Endodermal cell (in vitro differentiated cells): ENCODE measurements at regions not wholly inside any gene's neighbourhood (a gene's known extent, or its start where the extent isn't known, plus 50 kb on each side); places are given as distances from the start of the nearest gene placed in this dataset.
"Not testable (repeated sequence)": the region's sequence is repeated elsewhere in the genome, so short reads cannot be mapped to it uniquely, and the experiment has no call there.

Experiments
- DNase-seq: peaks from one replicate; pipeline ENCODE4 v3.0.0-alpha.2; 2017
- H3K27ac ChIP-seq: 2 replicates; pipeline ENCODE4 v1.5.1; 2013; ENCODE audit warnings: mild to moderate bottlenecking, low read depth, low read length, moderate library complexity
- H3K27me3 ChIP-seq: 2 replicates; pipeline ENCODE4 v1.6.1; 2013; ENCODE audit warnings: mild to moderate bottlenecking, low read length, moderate library complexity; ENCODE audit not compliant: insufficient read depth, control insufficient read depth, poor library complexity, severe bottlenecking
- H3K36me3 ChIP-seq: 2 replicates; pipeline ENCODE4 v1.7.0; 2013; ENCODE audit warnings: mild to moderate bottlenecking, low read length, moderate library complexity; ENCODE audit not compliant: control insufficient read depth, insufficient read depth
- H3K4me1 ChIP-seq: one replicate; pipeline ENCODE4 v1.7.0; 2013; ENCODE audit warnings: low read length; ENCODE audit not compliant: control insufficient read depth, insufficient read depth
- H3K4me3 ChIP-seq: 2 replicates; pipeline ENCODE4 v1.5.1; 2013; ENCODE audit warnings: mild to moderate bottlenecking, low read length, moderate library complexity
- H3K9ac ChIP-seq: 2 replicates; pipeline ENCODE4 v1.6.1; 2013; ENCODE audit warnings: mild to moderate bottlenecking, low read length, moderate library complexity; ENCODE audit not compliant: poor library complexity, severe bottlenecking; ENCODE audit errors: extremely low read depth
- H3K9me3 ChIP-seq: 2 replicates; pipeline ENCODE4 v1.6.1; 2013; ENCODE audit warnings: mild to moderate bottlenecking, low read length, moderate library complexity; ENCODE audit not compliant: control insufficient read depth
- H3K27ac Mint-ChIP-seq: 2 replicates; pipeline ENCODE4 v1.8.0; 2020; ENCODE audit warnings: mixed read lengths
- H3K27me3 Mint-ChIP-seq: 2 replicates; pipeline ENCODE4 v1.8.0; 2021; ENCODE audit warnings: mild to moderate bottlenecking, mixed read lengths; ENCODE audit not compliant: insufficient read depth
- H3K36me3 Mint-ChIP-seq: 2 replicates; pipeline ENCODE4 v1.8.0; 2020; ENCODE audit warnings: low read depth, mixed read lengths
- H3K4me1 Mint-ChIP-seq: 2 replicates; pipeline ENCODE4 v1.8.0; 2020; ENCODE audit warnings: mixed read lengths
- H3K4me3 Mint-ChIP-seq: 2 replicates; pipeline ENCODE4 v1.8.0; 2020; ENCODE audit warnings: mild to moderate bottlenecking, moderate library complexity, mixed read lengths
- H3K9me3 Mint-ChIP-seq: 2 replicates; pipeline ENCODE4 v1.8.0; 2020; ENCODE audit warnings: mild to moderate bottlenecking, mixed read lengths
- CTCF ChIP-seq: fragments of 200-600 bp; sonication (generic); conservative IDR thresholded peaks from 2 replicates; pipeline ENCODE4 v1.5.0; 2021; ENCODE audit warnings: antibody characterized with exemption, mild to moderate bottlenecking
- WGBS, 2 experiments: methylation state at CpG; one replicate each; pipeline versions ENCODE4 v1.1.5 to v1.1.7; 2013; ENCODE audit warnings: missing lambda C conversion rate in 2 of 2, mixed read lengths in 1 of 2; ENCODE audit not compliant: insufficient coverage in 1 of 2, insufficient read length in 1 of 2; 5-methylcytosine and 5-hydroxymethylcytosine counted together

GRCh38 chr22:10710923-10711322 is 4817.1 kb upstream of the OR11H1 start:
- H3K36me3 Mint-ChIP-seq, H3K27me3 ChIP-seq, H3K4me1 ChIP-seq, H3K27me3 Mint-ChIP-seq, H3K36me3 ChIP-seq, H3K4me1 Mint-ChIP-seq, H3K27ac Mint-ChIP-seq, DNase-seq, H3K4me3 Mint-ChIP-seq, H3K27ac ChIP-seq, H3K4me3 ChIP-seq, H3K9ac ChIP-seq: not testable (repeated sequence)
- 58 to 61% methylated on average over 3 to 4 of the region's 4 CpGs for WGBS, 2 experiments
- peaks cover 57% of the 10 kb centered on the region for H3K9me3 Mint-ChIP-seq
- peaks cover 53% of the 10 kb centered on the region for H3K9me3 ChIP-seq

GRCh38 chr22:10722804-10723203 is 4805.2 kb upstream of the OR11H1 start:
- 63% methylated on average over 9 of the region's 9 CpGs for WGBS, 2 experiments
- not testable (repeated sequence) for H3K4me1 Mint-ChIP-seq, H3K27ac ChIP-seq, H3K27me3 Mint-ChIP-seq, H3K4me3 Mint-ChIP-seq, H3K9ac ChIP-seq, H3K27me3 ChIP-seq, H3K36me3 ChIP-seq, H3K4me1 ChIP-seq, H3K27ac Mint-ChIP-seq, DNase-seq
- Histone ChIP-seq H3K9me3 (peaks cover 92% of the 10 kb centered on the region), H3K4me3 (peak overlapping the region; percentile 61)
- Mint-ChIP-seq H3K9me3 (peaks cover 93% of the 10 kb centered on the region), H3K36me3 (peaks cover 32% of the 10 kb centered on the region)

GRCh38 chr22:10723966-10724365 is 4804.0 kb upstream of the OR11H1 start:
- 60 to 67% methylated on average over 8 of the region's 8 CpGs for WGBS, 2 experiments
- H3K27me3 Mint-ChIP-seq, H3K27ac ChIP-seq, H3K9ac ChIP-seq, H3K4me1 Mint-ChIP-seq, H3K36me3 ChIP-seq, H3K4me1 ChIP-seq, H3K4me3 ChIP-seq, DNase-seq, H3K4me3 Mint-ChIP-seq, H3K27ac Mint-ChIP-seq, H3K27me3 ChIP-seq: not testable (repeated sequence)
- H3K9me3 Mint-ChIP-seq: peaks cover 94% of the 10 kb centered on the region
- H3K9me3 ChIP-seq: peaks cover 92% of the 10 kb centered on the region
- H3K36me3 Mint-ChIP-seq: peaks cover 40% of the 10 kb centered on the region

GRCh38 chr22:10727393-10727792 is 4800.6 kb upstream of the OR11H1 start:
- Histone ChIP-seq H3K9me3 (peaks cover 95% of the 10 kb centered on the region), H3K36me3 (no peaks in the 10 kb centered on the region), H3K27ac (no peak overlapping the region), H3K4me3 (peak overlapping the region; percentile 7), H3K9ac (no peak overlapping the region), H3K4me1 (no peaks in the 10 kb centered on the region), H3K27me3 (no peaks in the 10 kb centered on the region)
- 58 to 63% methylated on average over 10 of the region's 10 CpGs for WGBS, 2 experiments
- no peak overlapping the region for H3K4me3 Mint-ChIP-seq
- DNase-seq: no peak
- no peaks in the 10 kb centered on the region for H3K27me3 Mint-ChIP-seq
- peaks cover 94% of the 10 kb centered on the region for H3K9me3 Mint-ChIP-seq
- no peak overlapping the region for H3K27ac Mint-ChIP-seq
- no peaks in the 10 kb centered on the region for H3K4me1 Mint-ChIP-seq
- no peak for TF ChIP-seq CTCF
- H3K36me3 Mint-ChIP-seq: peaks cover 38% of the 10 kb centered on the region

DNA sequence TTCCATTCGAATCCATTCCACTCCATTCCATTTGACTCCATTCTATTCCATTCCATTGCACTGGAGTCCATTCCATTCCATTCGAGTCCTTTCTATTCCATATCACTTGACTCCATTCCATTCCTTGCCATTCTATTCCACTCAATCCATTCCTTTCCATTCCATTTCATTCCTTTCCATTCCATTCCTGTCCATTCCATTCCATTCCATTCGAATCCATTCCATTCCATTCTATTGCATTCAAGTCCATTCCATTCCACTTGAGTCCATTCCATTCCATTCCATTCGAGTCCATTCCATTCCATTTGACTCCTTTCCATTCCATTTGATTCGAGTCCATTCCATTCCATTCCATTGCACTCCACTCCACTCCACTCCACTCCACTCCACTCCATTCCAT is 4798.0 kb upstream of the OR11H1 start:
- not testable (repeated sequence) for H3K27ac Mint-ChIP-seq, H3K9ac ChIP-seq, H3K4me1 ChIP-seq, H3K4me1 Mint-ChIP-seq, H3K27me3 Mint-ChIP-seq, H3K27ac ChIP-seq, H3K36me3 ChIP-seq, H3K27me3 ChIP-seq, H3K4me3 Mint-ChIP-seq, DNase-seq
- Histone ChIP-seq H3K9me3 (peaks cover 91% of the 10 kb centered on the region), H3K4me3 (peak overlapping the region; percentile 7)
- Mint-ChIP-seq H3K9me3 (peaks cover 88% of the 10 kb centered on the region), H3K36me3 (peaks cover 31% of the 10 kb centered on the region)
- WGBS, 2 experiments: 45 to 49% methylated on average over 5 of the region's 5 CpGs

GRCh38 chr22:10730706-10731105 is 4797.3 kb upstream of the OR11H1 start:
- H3K4me1 ChIP-seq, H3K27ac ChIP-seq, H3K27me3 ChIP-seq, H3K36me3 ChIP-seq, H3K4me3 Mint-ChIP-seq, H3K27ac Mint-ChIP-seq, H3K27me3 Mint-ChIP-seq, DNase-seq, H3K4me1 Mint-ChIP-seq, H3K9ac ChIP-seq: not testable (repeated sequence)
- Histone ChIP-seq H3K4me3 (peak overlapping the region; percentile 7), H3K9me3 (peaks cover 93% of the 10 kb centered on the region)
- Mint-ChIP-seq H3K36me3 (peaks cover 31% of the 10 kb centered on the region), H3K9me3 (peaks cover 89% of the 10 kb centered on the region)
- WGBS, 2 experiments: 76 to 79% methylated on average over 4 of the region's 4 CpGs
